ENCODE measurements at regions not wholly inside any gene's neighbourhood (a gene's known extent, or its start where the extent isn't known, plus 50 kb on each side); places are given as distances from the start of the nearest gene placed in this dataset.
"Not testable (repeated sequence)": the region's sequence is repeated elsewhere in the genome, so short reads cannot be mapped to it uniquely, and the experiment has no call there.

- H3K27ac Mint-ChIP-seq = no peak overlapping the region
- CTCF ChIA-PET = interaction anchor here (0.9 kb wide), 1 partner anchor 20 kb away, joined by 3 read pairs; no protein-coding TSS in a partner anchor
- ATAC-seq (ENCODE audit: low read depth) (no peak), DNase-seq (no peak)
- no peaks in the 10 kb centered on the region for H3K36me3 Mint-ChIP-seq (ENCODE audit: low read depth)
- no peaks in the 10 kb centered on the region for H3K4me1 Mint-ChIP-seq
- POLR2A ChIA-PET = no interaction called here
- intact Hi-C loops (cut with micrococcal nuclease) = no loop called here
- H3K27me3 Mint-ChIP-seq = peaks cover 12% of the 10 kb centered on the region
- TF ChIP-seq CTCF (IDR thresholded peaks at IDR 0.05) = no peak
- H3K4me3 Mint-ChIP-seq = no peak overlapping the region
- H3K9me3 Mint-ChIP-seq = peaks cover 3% of the 10 kb centered on the region
Measured at GRCh38 chr2:175707322-175707721, 294.7 kb downstream of the LNPK start.

GRCh38 chr2:175704568-175704967, 297.5 kb downstream of the LNPK start:
- H3K4me1 Mint-ChIP-seq; DNase-seq; CTCF ChIA-PET; H3K27ac Mint-ChIP-seq; intact Hi-C loops (cut with micrococcal nuclease); H3K9me3 Mint-ChIP-seq; H3K27me3 Mint-ChIP-seq; ATAC-seq (ENCODE audit: low read depth); H3K4me3 Mint-ChIP-seq; POLR2A ChIA-PET; H3K36me3 Mint-ChIP-seq (ENCODE audit: low read depth): not testable (repeated sequence)

- CTCF ChIA-PET = no interaction called here
- POLR2A ChIA-PET = no interaction called here
- H3K4me3 Mint-ChIP-seq = no peak overlapping the region
- DNase-seq (no peak), ATAC-seq (ENCODE audit: low read depth) (no peak)
- H3K27ac Mint-ChIP-seq = no peak overlapping the region
- TF ChIP-seq CTCF (IDR thresholded peaks at IDR 0.05) = no peak
- H3K27me3 Mint-ChIP-seq = peaks cover 1% of the 10 kb centered on the region
- no peaks in the 10 kb centered on the region for H3K36me3 Mint-ChIP-seq (ENCODE audit: low read depth)
- no peaks in the 10 kb centered on the region for H3K9me3 Mint-ChIP-seq
- H3K4me1 Mint-ChIP-seq = no peaks in the 10 kb centered on the region
- intact Hi-C loops (cut with micrococcal nuclease) = no loop called here
Measured at GRCh38 chr2:175698061-175698460, 304.0 kb downstream of the LNPK start.

- Mint-ChIP-seq H3K27ac (no peak overlapping the region), H3K9me3 (no peaks in the 10 kb centered on the region), H3K4me1 (no peaks in the 10 kb centered on the region), H3K4me3 (no peak overlapping the region), H3K27me3 (peaks cover 1% of the 10 kb centered on the region), H3K36me3 (ENCODE audit: low read depth) (no peaks in the 10 kb centered on the region)
- CTCF ChIA-PET = interaction anchor here (0.7 to 5.9 kb wide), 8 partner anchors 11 to 1124 kb away, joined by 3 to 53 read pairs (median 3); no protein-coding TSS in a partner anchor
- DNase-seq = no peak
- POLR2A ChIA-PET = no interaction called here
- intact Hi-C loops (cut with micrococcal nuclease) = loop anchor here (5.0 kb wide), 1 partner anchor 767 kb away; no protein-coding TSS in a partner anchor
- no peak for TF ChIP-seq CTCF (IDR thresholded peaks at IDR 0.05)
- ATAC-seq (ENCODE audit: low read depth) = no peak
Measured at GRCh38 chr2:175690113-175690837, 311.8 kb downstream of the LNPK start.

- Mint-ChIP-seq H3K36me3 (ENCODE audit: low read depth) (no peaks in the 10 kb centered on the region), H3K27me3 (no peaks in the 10 kb centered on the region), H3K27ac (no peak overlapping the region), H3K4me3 (no peak overlapping the region), H3K9me3 (no peaks in the 10 kb centered on the region), H3K4me1 (no peaks in the 10 kb centered on the region)
- intact Hi-C loops (cut with micrococcal nuclease) = no loop called here
- CTCF ChIA-PET = interaction anchor here (0.5 to 5.9 kb wide), 3 partner anchors 9 to 452 kb away, joined by 4 to 53 read pairs (median 14); no protein-coding TSS in a partner anchor
- DNase-seq = no peak
- TF ChIP-seq CTCF (IDR thresholded peaks at IDR 0.05) = no peak
- POLR2A ChIA-PET = no interaction called here
- no peak for ATAC-seq (ENCODE audit: low read depth)
Measured at GRCh38 chr2:175688243-175688642, 313.8 kb downstream of the LNPK start.

Data from activated B cell treated with CpG ODN at 0.5 μM for 24 hours (primary cell).